ENCODE measurements at regions not wholly inside any gene's neighbourhood (a gene's known extent, or its start where the extent isn't known, plus 50 kb on each side); places are given as distances from the start of the nearest gene placed in this dataset.

DNA sequence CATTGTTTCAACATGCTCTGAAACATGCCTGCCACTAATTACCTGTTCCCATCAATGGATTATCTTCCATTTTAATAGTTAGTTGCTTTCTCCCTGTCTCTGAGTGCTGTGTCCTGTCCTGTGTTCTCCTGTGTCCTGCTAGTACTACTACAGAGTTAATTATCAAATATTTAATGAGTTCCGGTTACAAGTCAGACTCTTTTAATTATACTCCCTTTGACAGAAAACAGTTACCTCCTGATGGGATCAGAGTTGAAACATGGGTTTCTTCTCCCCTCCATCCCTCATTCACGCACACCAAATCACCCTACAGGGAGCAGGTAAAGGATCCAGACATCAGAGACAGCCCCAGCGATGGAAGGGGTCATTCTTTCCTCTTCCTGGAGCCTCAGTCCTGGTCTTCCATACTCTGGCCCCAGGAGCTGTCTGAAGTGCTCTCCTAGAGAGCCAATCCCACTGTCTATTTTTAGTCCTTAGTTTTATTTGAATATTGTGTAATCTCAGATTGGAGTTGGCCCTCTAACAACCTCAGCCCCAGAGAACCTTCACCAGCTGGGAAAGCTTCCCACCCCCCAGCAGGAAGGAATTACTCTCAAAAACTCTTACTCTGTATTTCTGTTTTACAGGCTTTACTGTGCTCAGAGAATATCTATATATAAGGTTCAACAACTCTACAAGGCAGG, 137.0 kb upstream of the C2CD4B start:
- no peaks in the 10 kb centered on the region for H4K20me1 ChIP-seq (ENCODE audit: insufficient read depth)
- no peak for TF ChIP-seq SMC3 (conservative IDR thresholded peaks at IDR 0.05; ENCODE audit: poor library complexity)
- no peak for TF ChIP-seq POLR2AphosphoS5 (IDR thresholded peaks at IDR 0.05)
- TF ChIP-seq RAD21 (conservative IDR thresholded peaks at IDR 0.05): no peak
- no peak for TF ChIP-seq EZH2 (IDR thresholded peaks at IDR 0.05; ENCODE audit: borderline replicate concordance, insufficient read depth, low read length, poor library complexity, severe bottlenecking)
- TF ChIP-seq MXI1 (conservative IDR thresholded peaks at IDR 0.05; ENCODE audit: poor library complexity, severe bottlenecking): no peak
- TF ChIP-seq, protein P1, sequence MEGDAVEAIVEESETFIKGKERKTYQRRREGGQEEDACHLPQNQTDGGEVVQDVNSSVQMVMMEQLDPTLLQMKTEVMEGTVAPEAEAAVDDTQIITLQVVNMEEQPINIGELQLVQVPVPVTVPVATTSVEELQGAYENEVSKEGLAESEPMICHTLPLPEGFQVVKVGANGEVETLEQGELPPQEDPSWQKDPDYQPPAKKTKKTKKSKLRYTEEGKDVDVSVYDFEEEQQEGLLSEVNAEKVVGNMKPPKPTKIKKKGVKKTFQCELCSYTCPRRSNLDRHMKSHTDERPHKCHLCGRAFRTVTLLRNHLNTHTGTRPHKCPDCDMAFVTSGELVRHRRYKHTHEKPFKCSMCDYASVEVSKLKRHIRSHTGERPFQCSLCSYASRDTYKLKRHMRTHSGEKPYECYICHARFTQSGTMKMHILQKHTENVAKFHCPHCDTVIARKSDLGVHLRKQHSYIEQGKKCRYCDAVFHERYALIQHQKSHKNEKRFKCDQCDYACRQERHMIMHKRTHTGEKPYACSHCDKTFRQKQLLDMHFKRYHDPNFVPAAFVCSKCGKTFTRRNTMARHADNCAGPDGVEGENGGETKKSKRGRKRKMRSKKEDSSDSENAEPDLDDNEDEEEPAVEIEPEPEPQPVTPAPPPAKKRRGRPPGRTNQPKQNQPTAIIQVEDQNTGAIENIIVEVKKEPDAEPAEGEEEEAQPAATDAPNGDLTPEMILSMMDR (IDR thresholded peaks at IDR 0.05; ENCODE audit: poor library complexity, severe bottlenecking): no peak
- TF ChIP-seq EP300 (conservative IDR thresholded peaks at IDR 0.05; ENCODE audit: poor library complexity, severe bottlenecking): no peak
- no peak for TF ChIP-seq TAF1 (IDR thresholded peaks at IDR 0.05; ENCODE audit: low read depth)
- TF ChIP-seq, protein P2, sequence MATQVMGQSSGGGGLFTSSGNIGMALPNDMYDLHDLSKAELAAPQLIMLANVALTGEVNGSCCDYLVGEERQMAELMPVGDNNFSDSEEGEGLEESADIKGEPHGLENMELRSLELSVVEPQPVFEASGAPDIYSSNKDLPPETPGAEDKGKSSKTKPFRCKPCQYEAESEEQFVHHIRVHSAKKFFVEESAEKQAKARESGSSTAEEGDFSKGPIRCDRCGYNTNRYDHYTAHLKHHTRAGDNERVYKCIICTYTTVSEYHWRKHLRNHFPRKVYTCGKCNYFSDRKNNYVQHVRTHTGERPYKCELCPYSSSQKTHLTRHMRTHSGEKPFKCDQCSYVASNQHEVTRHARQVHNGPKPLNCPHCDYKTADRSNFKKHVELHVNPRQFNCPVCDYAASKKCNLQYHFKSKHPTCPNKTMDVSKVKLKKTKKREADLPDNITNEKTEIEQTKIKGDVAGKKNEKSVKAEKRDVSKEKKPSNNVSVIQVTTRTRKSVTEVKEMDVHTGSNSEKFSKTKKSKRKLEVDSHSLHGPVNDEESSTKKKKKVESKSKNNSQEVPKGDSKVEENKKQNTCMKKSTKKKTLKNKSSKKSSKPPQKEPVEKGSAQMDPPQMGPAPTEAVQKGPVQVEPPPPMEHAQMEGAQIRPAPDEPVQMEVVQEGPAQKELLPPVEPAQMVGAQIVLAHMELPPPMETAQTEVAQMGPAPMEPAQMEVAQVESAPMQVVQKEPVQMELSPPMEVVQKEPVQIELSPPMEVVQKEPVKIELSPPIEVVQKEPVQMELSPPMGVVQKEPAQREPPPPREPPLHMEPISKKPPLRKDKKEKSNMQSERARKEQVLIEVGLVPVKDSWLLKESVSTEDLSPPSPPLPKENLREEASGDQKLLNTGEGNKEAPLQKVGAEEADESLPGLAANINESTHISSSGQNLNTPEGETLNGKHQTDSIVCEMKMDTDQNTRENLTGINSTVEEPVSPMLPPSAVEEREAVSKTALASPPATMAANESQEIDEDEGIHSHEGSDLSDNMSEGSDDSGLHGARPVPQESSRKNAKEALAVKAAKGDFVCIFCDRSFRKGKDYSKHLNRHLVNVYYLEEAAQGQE (IDR thresholded peaks at IDR 0.05; ENCODE audit: borderline replicate concordance): no peak
- no peak overlapping the region for H3K27ac ChIP-seq (ENCODE audit: low read length)
- no peak overlapping the region for H3K9ac ChIP-seq (ENCODE audit: low read length)
- no peaks in the 10 kb centered on the region for H3K27me3 ChIP-seq (ENCODE audit: insufficient read depth, low read depth, low read length)
- H3K79me2 ChIP-seq (replicated peaks; ENCODE audit: insufficient read depth, low read length): no peaks in the 10 kb centered on the region
- H3K4me3 ChIP-seq (ENCODE audit: low read length): no peak overlapping the region
- H3K4me2 ChIP-seq (ENCODE audit: low read length): no peak overlapping the region
- no peaks in the 10 kb centered on the region for H3F3A ChIP-seq (ENCODE audit: insufficient read depth, low read length, poor library complexity, severe bottlenecking)
- H3K9me2 ChIP-seq (ENCODE audit: insufficient read depth, low read length): no peaks in the 10 kb centered on the region
- no peaks in the 10 kb centered on the region for H3K36me3 ChIP-seq (ENCODE audit: insufficient read depth, low read length)
- no peaks in the 10 kb centered on the region for H3K9me3 ChIP-seq (ENCODE audit: low read length)
- H2AFZ ChIP-seq (ENCODE audit: low read depth, low read length): no peak overlapping the region

DNA sequence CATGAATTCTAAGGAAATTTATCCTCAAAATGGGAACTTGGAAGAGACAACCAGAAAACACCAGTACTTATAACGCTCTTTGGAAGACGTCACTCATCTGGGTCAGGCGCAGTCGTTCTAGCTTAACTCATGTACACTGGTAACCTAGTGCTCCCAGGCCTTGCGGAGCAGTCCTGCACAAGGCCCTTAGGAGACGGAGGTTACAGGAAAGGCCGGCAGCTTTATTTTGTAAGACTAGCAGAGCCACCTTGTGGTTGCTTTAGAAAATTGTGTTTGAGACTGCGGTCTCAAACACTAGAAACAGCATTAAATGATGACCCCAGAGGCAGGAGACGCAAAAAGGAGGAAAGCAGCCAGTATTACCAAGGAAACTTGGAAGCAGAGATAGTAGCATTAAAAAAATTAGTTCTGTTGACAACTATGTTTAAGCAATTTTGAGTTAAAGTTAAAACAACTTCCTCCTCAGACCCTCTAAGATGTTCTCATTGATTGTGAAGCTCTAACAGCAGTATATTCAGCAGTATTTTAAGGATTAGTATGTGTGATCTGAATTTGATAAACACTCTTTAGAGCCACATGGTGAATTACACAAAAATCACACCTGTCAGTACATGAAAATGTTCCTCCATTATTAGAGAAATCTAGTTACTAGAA, 141.9 kb upstream of the C2CD4B start:
- Histone ChIP-seq H3K9me3 (ENCODE audit: low read length) (no peaks in the 10 kb centered on the region), H4K20me1 (ENCODE audit: insufficient read depth) (no peaks in the 10 kb centered on the region), H2AFZ (ENCODE audit: low read depth, low read length) (no peak overlapping the region), H3K27me3 (ENCODE audit: insufficient read depth, low read depth, low read length) (no peaks in the 10 kb centered on the region), H3K9ac (ENCODE audit: low read length) (no peak overlapping the region), H3F3A (ENCODE audit: insufficient read depth, low read length, poor library complexity, severe bottlenecking) (no peaks in the 10 kb centered on the region), H3K27ac (ENCODE audit: low read length) (no peak overlapping the region), H3K9me2 (ENCODE audit: insufficient read depth, low read length) (no peaks in the 10 kb centered on the region), H3K36me3 (ENCODE audit: insufficient read depth, low read length) (no peaks in the 10 kb centered on the region), H3K79me2 (replicated peaks; ENCODE audit: insufficient read depth, low read length) (no peaks in the 10 kb centered on the region), H3K4me3 (ENCODE audit: low read length) (no peak overlapping the region), H3K4me2 (ENCODE audit: low read length) (no peak overlapping the region)
- TF ChIP-seq, protein P1 (IDR thresholded peaks at IDR 0.05; ENCODE audit: poor library complexity, severe bottlenecking): peak; percentile 84
- TF ChIP-seq POLR2AphosphoS5 (IDR thresholded peaks at IDR 0.05) (no peak), EZH2 (IDR thresholded peaks at IDR 0.05; ENCODE audit: borderline replicate concordance, insufficient read depth, low read length, poor library complexity, severe bottlenecking) (no peak), TAF1 (IDR thresholded peaks at IDR 0.05; ENCODE audit: low read depth) (no peak), SMC3 (conservative IDR thresholded peaks at IDR 0.05; ENCODE audit: poor library complexity) (peak; percentile 85), RAD21 (conservative IDR thresholded peaks at IDR 0.05) (peak; percentile 83), EP300 (conservative IDR thresholded peaks at IDR 0.05; ENCODE audit: poor library complexity, severe bottlenecking) (no peak), MXI1 (conservative IDR thresholded peaks at IDR 0.05; ENCODE audit: poor library complexity, severe bottlenecking) (no peak)
- TF ChIP-seq, protein P2 (IDR thresholded peaks at IDR 0.05; ENCODE audit: borderline replicate concordance): no peak
